Aorta (tissue), 5 donors: ENCODE measurements at regions not wholly inside any gene's neighbourhood (a gene's known extent, or its start where the extent isn't known, plus 50 kb on each side); places are given as distances from the start of the nearest gene placed in this dataset.

Source experiments
- ATAC-seq: fragments of 200-7000 bp; cut with Tn5 transposase; one replicate; pipeline ENCODE4 v1.9.1; 2022; ENCODE audit warnings: moderate library complexity; ENCODE audit not compliant: low FRiP score
- DNase-seq, 2 donors: peaks; one replicate each; pipeline ENCODE4 v3.0.0-alpha.2; 2020
- H3K27ac ChIP-seq, 2 donors: one replicate each; pipeline ENCODE4 v1.5.1; 2013; ENCODE audit warnings: low read length in 2 of 2, mild to moderate bottlenecking in 2 of 2, moderate library complexity in 2 of 2, control low read depth in 1 of 2, inconsistent platforms in 1 of 2, low read depth in 1 of 2
- H3K27me3 ChIP-seq, 2 donors: one replicate each; pipeline ENCODE4 v1.6.1; 2013; ENCODE audit warnings: control low read depth in 1 of 2, low read length in 1 of 2, mild to moderate bottlenecking in 1 of 2, moderate library complexity in 1 of 2; ENCODE audit not compliant: insufficient read depth in 2 of 2, control insufficient read depth in 1 of 2
- H3K36me3 ChIP-seq, 2 donors: one replicate each; pipeline ENCODE4 v1.6.1; 2013; ENCODE audit warnings: control low read depth in 1 of 2, low read length in 1 of 2, mild to moderate bottlenecking in 1 of 2; ENCODE audit not compliant: insufficient read depth in 2 of 2, control insufficient read depth in 1 of 2
- H3K4me1 ChIP-seq, 2 donors: one replicate each; pipeline ENCODE4 v1.6.1; 2013; ENCODE audit warnings: low read length in 2 of 2, control low read depth in 1 of 2, mild to moderate bottlenecking in 1 of 2, moderate library complexity in 1 of 2; ENCODE audit not compliant: insufficient read depth in 2 of 2, control insufficient read depth in 1 of 2
- H3K4me3 ChIP-seq, 2 donors: one replicate each; pipeline ENCODE4 v1.5.1; 2013; ENCODE audit warnings: low read length in 2 of 2, control low read depth in 1 of 2, mild to moderate bottlenecking in 1 of 2
- H3K9me3 ChIP-seq: one replicate; pipeline ENCODE4 v1.6.1; 2013; ENCODE audit warnings: mild to moderate bottlenecking, low read length; ENCODE audit not compliant: control insufficient read depth
- WGBS, 2 donors: extraction: QIAGEN DNeasy Blood & Tissue Kit; methylation state at CpG; one replicate each; pipeline ENCODE4 v1.1.7; 2013; 5-methylcytosine and 5-hydroxymethylcytosine counted together
- intact Hi-C, 2 donors: fragments of 100-400 bp; cut with DNase I; formaldehyde crosslinking; loops; one replicate each; pipeline versions ENCODE4 v1.14.2 to v1.15.0; 2022
- donor health status: healthy with polysubstance abuse.
- donor health status: Bipolar disorder and iron deficiency.
- donor health status: DM: no; HTN: no; CAD: no.
- donor health status: DM: no; HTN: no; CAD: no.
- donor health status: DM: yes; HTN: yes; CAD: no.

- no peak overlapping the region for H3K27ac ChIP-seq
- peaks cover 0 to 2% of the 10 kb centered on the region in 2 donors for H3K27me3 ChIP-seq
- DNase-seq (no peak), ATAC-seq (no peak)
- no peaks in the 10 kb centered on the region for H3K9me3 ChIP-seq
- intact Hi-C loops = no loop called here
- no peaks in the 10 kb centered on the region for H3K4me1 ChIP-seq
- no peak overlapping the region for H3K4me3 ChIP-seq
- no peaks in the 10 kb centered on the region for H3K36me3 ChIP-seq
- WGBS, 2 donors = 85 to 93% methylated on average over 3 of the region's 3 CpGs
Measured at GRCh38 chr4:154137320-154137905, 348.5 kb upstream of the SFRP2 start.

DNA sequence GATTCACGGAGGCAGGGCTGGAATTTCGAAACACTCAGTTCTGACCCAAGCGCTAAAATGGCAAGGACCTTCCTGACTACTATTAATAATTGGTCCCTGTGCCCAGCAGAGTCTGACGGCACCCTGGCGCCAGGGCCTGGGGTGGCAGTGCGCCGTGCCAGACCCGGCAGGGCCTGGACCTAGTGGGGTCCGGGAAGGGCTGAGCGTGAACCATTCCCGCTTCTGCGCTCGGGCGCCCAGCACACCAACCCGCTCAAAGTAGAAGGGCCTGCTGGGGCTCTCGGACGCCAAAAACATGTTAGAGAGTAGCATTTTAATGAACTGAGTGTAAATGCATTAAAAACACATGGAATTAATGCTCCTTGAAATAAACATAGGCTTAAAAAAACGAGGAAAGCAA lies 346.7 kb upstream of the SFRP2 start:
- H3K27ac ChIP-seq = no peak overlapping the region
- peaks cover 0 to 2% of the 10 kb centered on the region in 2 donors for H3K27me3 ChIP-seq
- intact Hi-C loops = no loop called here
- ATAC-seq (no peak), DNase-seq (no peak)
- no peaks in the 10 kb centered on the region for H3K36me3 ChIP-seq
- H3K4me3 ChIP-seq = no peak overlapping the region
- no peaks in the 10 kb centered on the region for H3K4me1 ChIP-seq
- 97% methylated on average over 18 of the region's 18 CpGs for WGBS, 2 donors
- no peaks in the 10 kb centered on the region for H3K9me3 ChIP-seq

GRCh38 chr4:154132406-154132805 lies 343.5 kb upstream of the SFRP2 start:
- intact Hi-C loops = no loop called here
- H3K4me1 ChIP-seq = no peaks in the 10 kb centered on the region
- no peaks in the 10 kb centered on the region for H3K9me3 ChIP-seq
- no peak overlapping the region for H3K27ac ChIP-seq
- 91 to 92% methylated on average over 1 of the region's 1 CpG for WGBS, 2 donors
- H3K27me3 ChIP-seq = no peaks in the 10 kb centered on the region
- DNase-seq (no peak), ATAC-seq (no peak)
- no peaks in the 10 kb centered on the region for H3K36me3 ChIP-seq
- H3K4me3 ChIP-seq = no peak overlapping the region

DNA sequence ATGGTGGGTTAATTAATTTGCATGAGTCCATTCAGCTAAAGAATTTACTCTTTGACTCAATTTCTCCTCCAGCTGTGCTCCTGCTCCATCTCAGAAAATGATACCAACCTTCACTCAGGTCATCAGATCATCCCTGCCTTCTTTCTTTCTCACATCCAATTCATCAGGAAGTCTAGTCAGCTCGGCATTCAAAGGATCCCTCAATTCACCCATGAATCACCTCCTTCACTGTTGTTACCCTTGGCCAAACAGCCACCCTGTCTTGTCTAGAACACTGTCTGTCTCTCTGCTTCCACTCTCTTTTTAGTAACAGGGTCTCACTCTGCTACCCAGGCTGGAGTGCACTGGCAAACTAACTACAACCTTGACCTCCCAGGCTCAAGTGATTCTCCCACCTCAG lies 337.4 kb upstream of the SFRP2 start:
- Histone ChIP-seq H3K9me3 (peaks cover 2% of the 10 kb centered on the region), H3K4me1 (no peaks in the 10 kb centered on the region), H3K27me3 (no peaks in the 10 kb centered on the region), H3K27ac (no peak overlapping the region), H3K36me3 (no peaks in the 10 kb centered on the region), H3K4me3 (no peak overlapping the region)
- WGBS, 2 donors = 93 to 100% methylated on average over 1 of the region's 1 CpG
- DNase-seq = no peak
- intact Hi-C loops = no loop called here
- no peak for ATAC-seq

GRCh38 chr4:154125340-154125739 lies 336.5 kb upstream of the SFRP2 start:
- Histone ChIP-seq H3K27me3 (no peaks in the 10 kb centered on the region), H3K4me1 (no peaks in the 10 kb centered on the region), H3K9me3 (peaks cover 2% of the 10 kb centered on the region), H3K27ac (no peak overlapping the region), H3K4me3 (no peak overlapping the region), H3K36me3 (no peaks in the 10 kb centered on the region)
- DNase-seq (no peak), ATAC-seq (no peak)
- intact Hi-C loops = no loop called here
- WGBS, 2 donors = 97 to 99% methylated on average over 3 of the region's 3 CpGs

DNA sequence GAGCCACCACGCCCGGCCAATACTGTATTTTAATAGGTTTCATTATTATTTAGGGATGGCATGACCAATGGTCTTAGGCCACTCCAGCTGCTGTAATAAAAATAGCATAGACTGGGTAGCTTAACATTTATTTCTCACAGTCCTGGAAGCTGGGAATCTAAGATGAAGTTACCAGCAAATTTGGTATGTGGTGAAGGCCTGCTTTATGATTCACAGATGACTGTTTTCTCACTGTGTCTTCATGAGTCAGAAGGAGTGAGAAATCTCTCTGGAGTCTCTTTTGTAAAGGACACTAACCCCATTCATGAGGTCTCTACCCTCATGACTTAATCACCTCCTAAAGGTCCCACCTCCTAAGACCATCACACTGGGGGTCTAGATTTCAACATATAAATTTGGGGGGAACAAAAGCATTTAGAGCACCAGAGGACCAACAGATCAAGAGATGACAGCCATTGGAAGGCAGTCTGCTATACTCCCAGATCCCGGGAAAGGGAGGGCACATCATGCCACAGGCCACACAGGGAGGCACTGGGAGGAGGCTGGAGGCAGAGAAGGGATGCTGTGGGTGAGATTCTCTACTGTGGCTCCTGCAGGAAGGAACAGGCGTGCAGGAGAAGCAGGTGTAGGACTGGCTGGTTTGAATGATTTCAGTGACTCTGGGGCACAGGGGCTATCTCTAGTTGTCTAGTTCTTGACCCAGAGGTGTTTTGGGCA lies 335.8 kb upstream of the SFRP2 start:
- H3K4me3 ChIP-seq = no peak overlapping the region
- H3K36me3 ChIP-seq = no peaks in the 10 kb centered on the region
- WGBS, 2 donors = 71 to 72% methylated on average over 4 of the region's 4 CpGs
- ATAC-seq (no peak), DNase-seq (no peak)
- intact Hi-C loops = no loop called here
- H3K9me3 ChIP-seq = peaks cover 2% of the 10 kb centered on the region
- no peak overlapping the region for H3K27ac ChIP-seq
- H3K4me1 ChIP-seq = no peaks in the 10 kb centered on the region
- H3K27me3 ChIP-seq = no peaks in the 10 kb centered on the region

DNA sequence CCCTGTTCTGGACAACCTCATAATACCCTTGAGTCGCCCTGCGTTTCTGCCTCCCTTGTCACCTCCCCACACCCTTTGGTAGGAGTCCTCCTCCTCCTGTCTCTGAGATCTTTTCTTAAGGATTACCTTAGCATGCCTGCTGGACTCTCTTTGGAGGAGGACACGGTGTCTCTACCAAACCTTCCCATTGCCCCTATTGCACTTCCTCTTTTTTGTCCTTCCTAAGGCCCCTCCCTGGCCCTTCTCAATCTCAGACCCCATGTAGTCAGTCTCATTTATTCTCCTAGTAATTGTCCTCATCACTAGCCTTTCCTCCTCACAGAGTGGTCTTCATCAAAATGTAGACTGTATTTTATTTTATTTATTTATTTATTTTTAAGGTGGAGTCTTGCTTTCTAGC lies 335.0 kb upstream of the SFRP2 start:
- Histone ChIP-seq H3K27me3 (no peaks in the 10 kb centered on the region), H3K36me3 (no peaks in the 10 kb centered on the region), H3K9me3 (peaks cover 2% of the 10 kb centered on the region), H3K27ac (no peak overlapping the region), H3K4me3 (no peak overlapping the region), H3K4me1 (no peaks in the 10 kb centered on the region)
- ATAC-seq = no peak
- no peak for DNase-seq
- 91 to 96% methylated on average over 3 of the region's 3 CpGs for WGBS, 2 donors
- intact Hi-C loops = no loop called here

GRCh38 chr4:154120690-154121345 lies 331.9 kb upstream of the SFRP2 start:
- intact Hi-C loops = no loop called here
- H3K27me3 ChIP-seq = no peaks in the 10 kb centered on the region
- no peak for ATAC-seq

More at GRCh38 chr4:154120690-154121345, 331.9 kb upstream of the SFRP2 start:
- Histone ChIP-seq H3K27ac (no peak overlapping the region), H3K9me3 (no peaks in the 10 kb centered on the region), H3K4me1 (no peaks in the 10 kb centered on the region), H3K36me3 (no peaks in the 10 kb centered on the region), H3K4me3 (no peak overlapping the region)
- DNase-seq = no peak
- WGBS, 2 donors = 79% methylated on average over 4 of the region's 4 CpGs
